Ovary (tissue), 3 donors: ENCODE measurements at regions not wholly inside any gene's neighbourhood (a gene's known extent, or its start where the extent isn't known, plus 50 kb on each side); places are given as distances from the start of the nearest gene placed in this dataset.

ENCODE experiments used
- CTCF ChIP-seq, 3 donors: fragments of 450-650 bp in 2 of 3; fragments of 200-600 bp in 1 of 3; IDR thresholded peaks; one replicate each; pipeline versions ENCODE4 v1.5.1 to v1.8.0; 2016 to 2022; ENCODE audit warnings: antibody characterized with exemption in 3 of 3, mild to moderate bottlenecking in 1 of 3
- POLR2A ChIP-seq: fragments of 450-650 bp; IDR thresholded peaks from one replicate; pipeline ENCODE4 v1.6.1; 2017; ENCODE audit warnings: antibody characterized with exemption, mild to moderate bottlenecking, moderate library complexity
- donor health status: DM: no; HTN: no; CAD: no.

- TF ChIP-seq CTCF (IDR thresholded peaks at IDR 0.05) (no peak), POLR2A (no peak)
Observed at GRCh38 chr12:91983935-91984334, 161.7 kb downstream of the BTG1 start.
